ENCODE measurements at regions not wholly inside any gene's neighbourhood (a gene's known extent, or its start where the extent isn't known, plus 50 kb on each side); places are given as distances from the start of the nearest gene placed in this dataset.

- DNase-seq (ENCODE audit: extremely low read depth in 1 of 2, low read depth in 1 of 2): no peak
Observed at GRCh38 chr10:90175161-90175681, 473.8 kb downstream of the KIF20B start.

DNA sequence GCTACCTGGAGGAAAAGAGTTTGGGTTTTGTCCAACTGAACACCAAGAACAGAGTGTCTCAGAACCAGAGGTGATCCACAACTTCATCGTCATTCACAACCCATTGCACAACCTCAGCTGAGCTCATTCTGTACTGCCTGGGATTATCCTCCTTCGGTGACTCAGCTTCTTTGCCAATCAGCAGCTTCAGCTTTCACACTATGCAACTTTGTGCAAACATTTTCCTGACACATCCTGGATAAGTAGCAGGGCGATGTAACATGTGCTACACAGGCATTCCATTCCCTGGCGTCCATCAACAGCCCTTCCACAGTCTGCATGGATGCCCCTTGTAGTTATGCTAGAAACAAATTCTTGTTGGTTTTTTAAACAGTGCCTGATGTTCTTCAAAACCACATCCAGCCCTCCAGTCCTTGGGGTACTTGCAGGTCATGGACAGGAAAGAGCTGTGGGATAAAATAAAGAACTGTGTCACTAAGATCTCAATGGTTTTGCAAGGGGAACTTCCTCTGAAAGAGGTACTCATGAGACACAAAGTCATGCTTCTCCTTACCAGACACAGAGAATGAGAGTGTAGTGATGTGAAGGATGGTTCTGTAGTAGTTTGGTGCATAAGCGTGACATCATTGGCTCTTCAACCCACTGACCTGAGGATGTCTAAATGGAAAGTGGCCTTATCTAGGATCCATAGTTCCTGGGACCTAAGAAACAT lies 478.5 kb downstream of the KIF20B start:
- DNase-seq (ENCODE audit: extremely low read depth in 1 of 2, low read depth in 1 of 2): no peak

- DNase-seq (ENCODE audit: extremely low read depth in 1 of 2, low read depth in 1 of 2): no peak
Observed at GRCh38 chr10:90180886-90181691, 479.7 kb downstream of the KIF20B start.

DNA sequence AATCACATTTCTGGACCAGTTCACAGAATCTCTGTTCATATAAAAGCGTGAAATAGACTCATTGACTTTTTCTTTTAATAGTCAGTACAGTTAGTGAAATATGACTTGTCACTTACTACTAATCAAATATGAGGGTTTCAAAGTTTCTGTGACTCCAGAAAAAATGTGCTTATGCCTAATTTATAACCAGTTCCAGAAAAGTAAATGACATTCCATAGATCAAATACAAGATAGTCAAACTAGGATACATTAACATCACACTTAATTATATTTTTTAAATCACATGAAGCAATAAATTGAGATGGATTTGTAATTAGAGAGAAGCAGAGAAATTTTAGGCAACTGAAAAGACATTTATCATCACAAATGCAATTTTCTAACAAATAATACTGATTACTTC lies 491.4 kb downstream of the KIF20B start:
- DNase-seq (ENCODE audit: extremely low read depth in 1 of 2, low read depth in 1 of 2): no peak

DNA sequence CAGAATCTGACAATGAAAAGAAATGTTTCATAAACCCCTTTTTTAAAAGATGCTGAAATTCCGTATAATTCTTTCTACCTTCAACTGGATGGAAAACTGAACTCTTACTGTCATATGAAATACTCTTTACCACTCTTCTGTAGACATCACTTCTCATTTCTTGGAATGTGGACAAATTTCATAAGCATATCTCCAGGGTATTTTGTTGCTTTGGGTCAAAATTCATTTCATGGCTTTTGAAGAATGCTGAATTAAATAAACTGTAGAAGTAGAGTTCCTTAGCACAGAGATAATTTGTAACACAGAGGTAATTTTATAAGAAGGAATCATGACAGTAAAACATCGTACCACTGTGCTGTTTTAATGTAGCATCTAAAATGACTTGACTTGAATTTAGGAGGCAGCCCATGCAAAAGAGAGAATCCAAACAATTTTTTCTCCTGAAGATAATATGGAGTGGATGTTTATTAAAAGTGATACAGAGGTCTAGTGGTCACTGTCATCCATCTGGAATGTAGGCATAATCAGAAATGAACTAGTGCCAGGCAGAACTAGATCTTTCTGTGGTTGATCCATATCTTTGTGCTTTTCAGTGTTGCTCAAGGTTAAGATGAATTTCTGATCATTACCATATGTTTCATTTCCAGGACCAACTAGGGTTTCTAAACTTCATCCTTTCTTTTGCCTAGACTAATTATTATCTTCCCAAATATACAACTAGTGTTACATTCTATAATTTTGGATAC lies 492.0 kb downstream of the KIF20B start:
- no peak for DNase-seq (ENCODE audit: extremely low read depth in 1 of 2, low read depth in 1 of 2)

DNA sequence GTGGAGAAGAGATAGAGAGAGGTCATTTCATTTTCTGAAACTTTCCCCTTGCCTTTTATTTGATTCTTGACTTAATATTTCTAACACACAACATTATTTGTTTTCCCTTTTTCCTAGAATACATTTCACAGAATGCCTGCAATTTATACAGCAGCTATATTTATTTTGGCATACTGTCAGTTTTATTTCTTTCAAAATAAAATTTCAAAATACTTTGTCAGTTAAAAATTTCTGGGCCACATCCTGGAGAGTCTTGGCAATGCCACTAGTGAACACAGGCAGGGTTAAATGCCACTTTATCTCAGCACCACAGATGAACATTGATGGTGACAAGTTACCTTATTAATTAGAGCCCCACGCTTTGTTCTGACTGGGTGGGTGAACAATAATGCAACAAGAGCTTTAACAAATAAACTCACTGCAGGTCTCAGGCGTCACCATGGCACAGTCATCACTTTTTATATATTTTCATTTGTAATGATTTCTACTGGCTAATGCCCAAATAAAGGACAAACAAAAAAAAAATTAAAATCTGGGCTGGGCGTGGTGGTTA lies 494.0 kb downstream of the KIF20B start:
- no peak for DNase-seq (ENCODE audit: extremely low read depth in 1 of 2, low read depth in 1 of 2)

DNA sequence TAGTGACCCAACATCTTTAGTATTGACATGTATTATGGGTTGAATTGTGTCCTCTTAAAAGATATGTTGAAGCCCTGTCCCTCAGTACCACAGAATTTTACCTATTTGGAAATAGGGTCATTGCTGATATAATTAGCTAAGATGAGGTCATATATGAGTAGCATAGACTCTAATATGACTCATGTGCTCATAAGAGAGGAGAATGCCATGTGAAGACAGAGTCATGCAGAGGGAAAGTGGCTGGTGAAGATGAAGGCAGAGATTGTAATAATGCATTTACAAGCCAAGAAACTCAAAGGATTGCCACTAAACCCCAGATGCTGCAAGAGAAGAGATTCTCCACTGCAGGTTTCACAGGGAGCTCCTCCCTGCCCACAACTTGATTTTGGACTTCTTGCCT lies 496.4 kb downstream of the KIF20B start:
- DNase-seq (ENCODE audit: extremely low read depth in 1 of 2, low read depth in 1 of 2): no peak

GRCh38 chr10:90199093-90199492 lies 497.7 kb downstream of the KIF20B start:
- DNase-seq (ENCODE audit: extremely low read depth in 1 of 2, low read depth in 1 of 2): no peak

DNA sequence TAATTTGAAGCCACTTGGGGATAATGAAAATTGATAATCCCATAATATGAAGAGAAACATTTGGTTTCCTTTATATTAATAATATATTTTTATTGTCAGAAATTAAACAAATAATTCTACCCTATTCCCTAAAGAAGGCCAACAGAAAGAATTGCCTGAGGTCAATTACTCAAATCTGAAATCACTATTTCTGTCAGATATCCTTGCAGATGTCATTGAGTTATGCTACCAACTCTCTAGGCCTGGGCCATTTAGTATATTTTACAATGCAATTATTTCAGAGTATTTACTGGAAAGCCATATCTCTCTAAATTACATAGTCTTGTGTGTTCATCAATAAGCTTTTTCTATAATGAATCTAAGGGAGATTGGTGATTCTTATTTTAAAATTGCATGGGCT lies 498.1 kb downstream of the KIF20B start:
- DNase-seq (ENCODE audit: extremely low read depth in 1 of 2, low read depth in 1 of 2): no peak

- no peak for DNase-seq (ENCODE audit: extremely low read depth in 1 of 2, low read depth in 1 of 2)
Observed at GRCh38 chr10:90204131-90204955, 503.0 kb downstream of the KIF20B start.

- no peak for DNase-seq (ENCODE audit: extremely low read depth in 1 of 2, low read depth in 1 of 2)
Observed at GRCh38 chr10:90204956-90205314, 503.5 kb downstream of the KIF20B start.

DNA sequence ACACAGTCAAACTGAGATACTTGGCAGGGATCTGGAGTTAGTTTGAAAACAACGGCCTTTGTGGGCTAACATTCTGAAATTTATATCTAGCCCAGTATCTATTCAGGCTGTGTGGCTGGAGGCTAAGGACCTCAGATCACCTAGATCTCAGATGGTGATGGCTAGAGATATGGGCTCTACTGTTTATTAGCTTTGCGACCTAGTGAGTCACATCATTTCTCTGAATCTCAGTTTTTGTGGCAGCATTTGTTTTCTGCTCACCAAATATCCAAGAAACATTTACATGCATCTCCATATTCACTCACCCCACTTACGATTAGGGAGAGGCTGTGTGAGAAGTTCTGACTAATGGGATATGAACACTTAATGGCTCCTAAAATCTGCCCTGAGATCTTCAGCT lies 503.9 kb downstream of the KIF20B start:
- no peak for DNase-seq (ENCODE audit: extremely low read depth in 1 of 2, low read depth in 1 of 2)

DNA sequence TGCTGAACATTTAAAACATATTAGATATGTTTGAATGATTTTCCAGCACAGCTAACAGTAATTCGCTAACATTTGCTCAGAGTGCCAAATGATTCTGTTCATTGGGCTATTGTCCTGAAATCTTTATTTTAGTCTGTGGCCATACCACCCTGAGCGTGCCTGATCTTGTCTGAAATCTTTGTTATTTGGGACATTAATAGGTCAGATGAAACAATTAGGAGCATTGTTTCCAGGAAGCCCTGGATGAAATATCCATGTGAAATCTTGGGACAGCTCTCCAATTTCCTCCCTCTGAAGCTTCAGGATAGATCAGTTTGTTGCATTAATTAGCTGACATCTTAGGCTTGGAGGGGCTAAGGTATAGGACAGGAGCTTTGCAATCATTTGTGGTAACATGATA lies 512.0 kb downstream of the KIF20B start:
- no peak for DNase-seq (ENCODE audit: extremely low read depth in 1 of 2, low read depth in 1 of 2)

DNA sequence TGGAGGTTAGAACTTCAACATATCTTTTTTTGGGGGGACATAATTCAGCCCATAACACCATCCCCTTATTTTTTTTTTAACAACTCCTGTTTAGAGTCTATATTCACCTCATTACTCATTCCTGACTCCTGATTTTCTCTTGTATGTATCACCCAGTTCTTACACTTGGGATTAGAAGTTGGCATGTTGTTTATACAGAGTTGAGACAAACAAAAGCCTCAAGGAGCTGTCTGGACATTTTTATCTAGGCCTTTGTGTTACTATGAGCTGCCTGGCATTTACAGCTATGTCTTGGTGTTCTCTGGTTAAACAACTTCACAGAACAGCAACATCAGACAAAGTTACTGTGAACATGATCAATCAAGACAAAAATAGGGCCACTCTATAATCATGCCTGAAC lies 517.5 kb downstream of the KIF20B start:
- no peak for DNase-seq (ENCODE audit: extremely low read depth in 1 of 2, low read depth in 1 of 2)

GRCh38 chr10:90222372-90222771 lies 521.0 kb downstream of the KIF20B start:
- no peak for DNase-seq (ENCODE audit: extremely low read depth in 1 of 2, low read depth in 1 of 2)

DNA sequence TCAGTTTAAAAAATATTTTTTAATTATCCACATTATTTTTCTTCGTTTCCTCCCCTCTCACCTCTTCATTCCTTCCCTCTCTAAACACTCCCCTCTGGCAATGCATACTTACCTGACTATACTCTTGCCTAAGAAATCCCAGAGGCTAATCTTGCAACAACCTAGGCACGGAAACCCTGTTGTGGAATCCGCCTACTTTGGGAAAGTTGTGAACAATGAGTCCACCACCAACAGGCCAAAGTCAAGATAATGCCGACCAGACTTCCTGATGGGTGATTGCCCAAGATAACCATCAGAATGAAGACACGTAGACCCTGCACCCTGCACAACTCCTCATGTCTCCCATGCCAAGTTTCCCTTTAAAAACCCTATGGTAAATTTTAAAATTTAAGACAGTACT lies 521.5 kb downstream of the KIF20B start:
- no peak for DNase-seq (ENCODE audit: extremely low read depth in 1 of 2, low read depth in 1 of 2)

DNA sequence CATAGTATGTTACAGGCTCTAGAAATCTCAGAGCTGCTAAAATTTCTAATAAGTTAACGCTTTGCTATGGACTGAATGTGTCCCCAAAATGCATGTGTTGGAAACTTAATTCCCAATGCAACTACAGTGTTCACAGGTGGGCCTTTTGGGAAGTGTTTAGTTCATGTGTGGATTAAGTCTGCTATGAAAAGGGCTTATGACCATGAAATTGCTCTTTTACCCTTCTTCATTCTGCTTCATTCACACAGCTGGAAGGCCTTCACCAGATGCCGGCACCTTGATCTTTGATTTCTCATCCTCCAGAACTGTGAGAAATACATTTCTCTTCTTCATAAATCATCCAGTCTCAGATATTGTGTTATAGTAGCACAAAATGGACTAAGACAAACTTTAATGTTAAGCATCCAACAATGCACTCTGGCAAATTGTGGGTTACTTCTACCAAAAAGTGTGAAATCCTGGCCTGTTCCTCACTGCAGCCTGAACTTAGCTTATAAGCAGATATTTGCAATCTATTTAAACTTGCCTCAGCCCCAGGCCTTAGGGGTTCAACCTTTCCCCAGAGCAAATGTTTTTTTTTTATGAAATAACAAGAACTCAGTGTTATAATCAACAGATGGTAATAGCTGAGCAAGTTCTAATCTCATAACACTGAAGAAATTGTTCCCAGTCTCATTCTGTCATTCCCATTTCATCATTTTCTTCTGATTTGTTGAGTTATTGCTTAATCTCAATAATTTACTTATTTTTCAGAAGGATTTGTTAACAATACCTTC lies 523.6 kb downstream of the KIF20B start:
- no peak for DNase-seq (ENCODE audit: extremely low read depth in 1 of 2, low read depth in 1 of 2)

DNA sequence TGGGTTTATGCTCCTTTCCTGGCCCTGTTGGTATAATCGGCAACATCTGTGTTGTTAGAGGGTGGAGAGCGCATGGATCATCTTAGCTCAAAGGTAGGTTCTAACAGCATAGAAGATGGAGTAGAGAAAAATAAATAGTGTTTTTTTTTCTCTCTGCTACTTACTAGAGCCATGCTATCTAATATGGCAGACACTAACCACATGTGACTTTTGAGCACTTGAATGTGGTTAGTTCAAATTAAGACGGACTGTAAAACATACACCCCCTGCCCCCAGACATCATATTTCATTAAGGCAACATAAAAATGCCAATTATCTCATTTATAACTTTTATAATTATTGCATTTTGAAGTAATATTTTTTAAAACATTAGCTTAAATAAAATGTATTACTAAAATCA lies 525.1 kb downstream of the KIF20B start:
- DNase-seq (ENCODE audit: extremely low read depth in 1 of 2, low read depth in 1 of 2): no peak

DNA sequence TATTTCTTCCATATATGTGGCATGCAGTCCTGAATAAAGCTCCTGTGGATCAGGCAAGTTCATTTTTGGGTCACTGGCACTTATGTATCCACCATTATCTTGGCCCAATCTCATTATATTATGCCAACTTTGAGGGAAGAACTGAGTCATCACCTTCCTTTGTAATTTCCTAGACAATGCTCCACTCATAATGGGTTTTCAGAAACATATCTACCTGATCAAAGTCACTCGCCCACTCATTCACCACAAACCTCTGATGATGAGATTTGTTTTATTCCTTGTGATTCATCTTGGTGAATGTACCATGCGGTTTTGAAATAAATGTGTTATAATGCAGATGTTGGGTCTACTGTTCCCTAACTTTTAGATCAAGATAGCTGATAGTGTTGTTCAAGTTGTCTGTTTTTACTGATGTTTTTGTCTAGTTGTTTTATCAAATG lies 525.8 kb downstream of the KIF20B start:
- peak in 1 of 2 donors; percentile 31 for DNase-seq (ENCODE audit: extremely low read depth in 1 of 2, low read depth in 1 of 2)

DNA sequence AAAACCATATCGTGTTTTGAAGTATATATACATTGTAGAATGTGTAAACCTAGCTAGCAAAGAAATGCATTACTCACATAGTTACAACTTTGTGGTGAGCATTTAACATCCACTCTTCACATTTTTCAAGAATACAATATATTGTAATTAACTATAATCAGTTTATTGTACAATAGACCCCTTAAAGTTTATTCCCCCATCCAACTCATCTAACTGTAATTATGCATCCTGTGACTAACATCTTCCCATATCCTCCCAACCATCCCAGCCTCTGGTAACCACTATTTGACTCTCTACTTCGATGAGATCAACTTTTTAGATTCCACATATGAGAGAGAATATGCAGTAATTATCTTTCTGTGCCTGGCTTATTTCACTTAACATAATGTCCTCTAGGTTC lies 526.4 kb downstream of the KIF20B start:
- no peak for DNase-seq (ENCODE audit: extremely low read depth in 1 of 2, low read depth in 1 of 2)
